Peyer's patch (tissue), 4 donors: ENCODE measurements at regions not wholly inside any gene's neighbourhood (a gene's known extent, or its start where the extent isn't known, plus 50 kb on each side); places are given as distances from the start of the nearest gene placed in this dataset.

Experiments
- DNase-seq, 3 donors: peaks; one replicate each; pipeline ENCODE4 v3.0.0-alpha.2; 2017 to 2019
- H3K27ac ChIP-seq, 4 donors: fragments of 200-600 bp; sonication (generic); one replicate each; pipeline ENCODE4 v1.5.1; 2016 to 2019
- H3K27me3 ChIP-seq, 2 donors: fragments of 200-600 bp; sonication (generic); one replicate each; pipeline ENCODE4 v1.5.1; 2019
- H3K36me3 ChIP-seq, 3 donors: fragments of 200-600 bp; sonication (generic); one replicate each; pipeline ENCODE4 v1.5.1; 2016 to 2019
- H3K4me1 ChIP-seq, 4 donors: fragments of 200-600 bp; sonication (generic); one replicate each; pipeline ENCODE4 v1.5.1; 2016 to 2019
- H3K4me3 ChIP-seq, 4 donors: fragments of 200-600 bp; sonication (generic); 1 replicate in 3 of 4; 2 replicates in 1 of 4; pipeline ENCODE4 v1.5.1; 2016 to 2019; ENCODE audit warnings: mild to moderate bottlenecking in 1 of 4
- H3K9me3 ChIP-seq, 4 donors: fragments of 200-600 bp; sonication (generic); one replicate each; pipeline ENCODE4 v1.5.1; 2016 to 2019; ENCODE audit warnings: mild to moderate bottlenecking in 1 of 4
- POLR2A ChIP-seq, 2 donors: fragments of 450-650 bp; IDR thresholded peaks; one replicate each; pipeline ENCODE4 v1.5.1; 2017; ENCODE audit warnings: antibody characterized with exemption in 2 of 2, mild to moderate bottlenecking in 2 of 2, moderate library complexity in 2 of 2
- TF ChIP-seq, protein P1 (sequence below), 6 experiments: fragments of 450-650 bp in 4 of 6; fragments of 200-600 bp in 2 of 6; sonication (generic) in 1 of 6; IDR thresholded peaks; one replicate each; pipeline ENCODE4 v1.5.1; 2017 to 2019; ENCODE audit warnings: antibody characterized with exemption in 6 of 6, mild to moderate bottlenecking in 3 of 6, moderate library complexity in 1 of 6

DNA sequence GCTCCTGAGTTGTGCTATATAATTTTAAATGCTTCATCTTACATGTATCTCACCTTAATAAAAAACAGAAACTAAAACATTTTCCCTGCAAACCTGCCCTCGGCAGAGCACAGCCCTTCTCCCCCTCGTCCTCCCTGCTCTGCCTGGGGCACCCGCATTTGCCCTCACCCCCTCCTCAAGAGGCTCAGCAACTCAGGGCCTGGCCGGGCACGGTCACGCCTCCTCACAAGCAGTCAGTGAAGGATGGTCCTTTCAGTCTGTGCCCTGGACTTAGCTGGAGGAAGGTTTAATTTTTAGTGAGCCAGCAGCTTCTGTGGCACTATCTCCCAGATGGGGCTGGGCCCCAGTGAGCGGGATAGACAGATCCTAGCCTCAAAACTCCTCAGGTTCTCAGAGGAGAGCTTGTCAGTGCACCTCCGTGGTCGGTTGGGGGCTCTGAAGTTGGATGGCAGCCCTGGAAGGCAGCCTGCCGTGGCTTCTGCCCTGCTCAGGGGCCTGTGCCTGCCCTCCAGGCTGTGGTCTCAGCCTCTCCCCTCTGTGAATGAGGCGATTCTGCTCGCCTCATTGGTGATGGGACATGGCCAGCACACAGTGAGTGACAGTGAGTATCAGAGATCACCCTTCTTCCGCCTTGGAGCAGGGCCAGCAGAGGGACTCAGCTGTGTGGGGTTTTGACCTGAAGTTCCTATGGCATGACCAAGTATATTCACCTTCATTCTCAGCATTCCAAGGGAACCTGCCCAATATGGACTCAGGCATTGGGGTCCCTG lies 56.3 kb upstream of the AFF3 start:
- no peak for DNase-seq
- Histone ChIP-seq H3K27ac (peak overlapping the region; percentile 31 to 70 (median 49)), H3K9me3 (no peaks in the 10 kb centered on the region), H3K27me3 (no peaks in the 10 kb centered on the region), H3K36me3 (no peaks in the 10 kb centered on the region), H3K4me3 (no peak overlapping the region), H3K4me1 (peaks cover 0 to 21% (median 0%) of the 10 kb centered on the region in 4 donors)
- no peak for TF ChIP-seq POLR2A (IDR thresholded peaks at IDR 0.05)
- TF ChIP-seq, protein P1, sequence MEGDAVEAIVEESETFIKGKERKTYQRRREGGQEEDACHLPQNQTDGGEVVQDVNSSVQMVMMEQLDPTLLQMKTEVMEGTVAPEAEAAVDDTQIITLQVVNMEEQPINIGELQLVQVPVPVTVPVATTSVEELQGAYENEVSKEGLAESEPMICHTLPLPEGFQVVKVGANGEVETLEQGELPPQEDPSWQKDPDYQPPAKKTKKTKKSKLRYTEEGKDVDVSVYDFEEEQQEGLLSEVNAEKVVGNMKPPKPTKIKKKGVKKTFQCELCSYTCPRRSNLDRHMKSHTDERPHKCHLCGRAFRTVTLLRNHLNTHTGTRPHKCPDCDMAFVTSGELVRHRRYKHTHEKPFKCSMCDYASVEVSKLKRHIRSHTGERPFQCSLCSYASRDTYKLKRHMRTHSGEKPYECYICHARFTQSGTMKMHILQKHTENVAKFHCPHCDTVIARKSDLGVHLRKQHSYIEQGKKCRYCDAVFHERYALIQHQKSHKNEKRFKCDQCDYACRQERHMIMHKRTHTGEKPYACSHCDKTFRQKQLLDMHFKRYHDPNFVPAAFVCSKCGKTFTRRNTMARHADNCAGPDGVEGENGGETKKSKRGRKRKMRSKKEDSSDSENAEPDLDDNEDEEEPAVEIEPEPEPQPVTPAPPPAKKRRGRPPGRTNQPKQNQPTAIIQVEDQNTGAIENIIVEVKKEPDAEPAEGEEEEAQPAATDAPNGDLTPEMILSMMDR (IDR thresholded peaks at IDR 0.05), result no peak

DNA sequence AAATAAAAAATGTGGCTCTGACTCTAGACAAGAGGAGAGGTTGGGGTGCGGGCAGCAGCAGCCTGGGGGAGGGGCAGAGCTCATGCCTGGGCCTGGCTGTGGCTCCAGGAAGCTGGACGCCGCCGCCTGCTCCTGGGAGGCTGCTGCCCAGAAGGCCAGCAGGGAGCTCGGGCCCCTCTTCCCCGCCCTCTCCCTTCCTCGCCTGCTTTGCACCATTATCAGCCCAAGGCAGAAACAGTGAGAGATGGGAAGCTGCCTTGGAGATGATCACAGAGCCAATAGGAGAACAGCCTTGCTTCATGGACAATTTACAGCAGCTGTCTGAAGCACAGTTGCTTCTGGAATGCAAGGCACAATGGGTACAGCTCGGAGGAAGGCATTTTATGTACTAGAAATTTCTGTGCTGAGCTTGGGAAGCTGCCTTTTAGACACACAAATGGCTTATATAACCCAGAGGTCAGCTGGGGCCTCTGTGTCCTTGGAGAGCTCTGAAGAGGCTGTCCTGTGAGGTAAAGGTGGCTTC lies 55.3 kb upstream of the AFF3 start:
- Histone ChIP-seq H3K27ac (peak overlapping the region; percentile 31 to 70 (median 49)), H3K4me3 (no peak overlapping the region), H3K27me3 (no peaks in the 10 kb centered on the region), H3K36me3 (no peaks in the 10 kb centered on the region), H3K4me1 (peaks cover 0 to 21% (median 0%) of the 10 kb centered on the region in 4 donors), H3K9me3 (no peaks in the 10 kb centered on the region)
- no peak for TF ChIP-seq POLR2A (IDR thresholded peaks at IDR 0.05)
- TF ChIP-seq, protein P1 (IDR thresholded peaks at IDR 0.05), result no peak
- DNase-seq, result peak in 2 of 3 donors; percentile 58 to 67

DNA sequence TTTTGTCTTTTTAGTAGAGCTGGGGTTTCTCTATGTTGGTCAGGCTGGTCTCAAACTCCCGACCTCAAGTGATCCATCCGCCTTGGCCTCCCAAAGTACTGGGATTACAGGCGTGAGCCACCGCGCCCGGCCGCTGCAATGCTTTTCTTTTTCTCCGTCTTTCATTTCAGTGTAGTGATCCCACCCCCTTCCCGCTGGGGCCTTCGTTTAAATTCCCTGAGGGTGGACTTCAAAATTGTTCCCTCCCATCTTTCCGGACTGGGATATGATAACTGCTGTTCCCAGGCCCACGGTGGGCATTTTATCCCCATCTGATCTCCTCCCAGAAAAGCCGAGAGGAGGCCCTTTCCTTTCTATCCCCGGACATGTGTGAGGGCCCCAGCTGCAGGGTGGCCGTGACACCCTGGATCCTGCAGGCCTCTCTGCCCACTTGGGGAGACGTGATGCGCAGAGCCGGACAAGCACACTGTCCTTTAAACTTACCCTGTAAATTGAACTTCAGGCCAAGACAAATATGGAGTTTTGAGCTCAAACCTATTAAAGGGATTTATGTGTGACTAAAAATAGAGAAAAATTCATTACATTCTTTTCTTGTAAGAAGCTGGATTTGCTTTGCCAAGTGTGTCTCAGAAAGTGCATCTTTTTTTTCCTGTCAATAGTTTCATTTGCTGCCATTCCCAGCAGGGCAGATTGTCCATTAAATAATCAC lies 54.5 kb upstream of the AFF3 start:
- Histone ChIP-seq H3K4me3 (no peak overlapping the region), H3K36me3 (no peaks in the 10 kb centered on the region), H3K27me3 (no peaks in the 10 kb centered on the region), H3K4me1 (peaks cover 0 to 21% (median 0%) of the 10 kb centered on the region in 4 donors), H3K9me3 (no peaks in the 10 kb centered on the region), H3K27ac (peak overlapping the region in 2 of 4 donors; percentile 16 to 70)
- DNase-seq, result no peak
- no peak for TF ChIP-seq POLR2A (IDR thresholded peaks at IDR 0.05)
- TF ChIP-seq, protein P1 (IDR thresholded peaks at IDR 0.05), result no peak

DNA sequence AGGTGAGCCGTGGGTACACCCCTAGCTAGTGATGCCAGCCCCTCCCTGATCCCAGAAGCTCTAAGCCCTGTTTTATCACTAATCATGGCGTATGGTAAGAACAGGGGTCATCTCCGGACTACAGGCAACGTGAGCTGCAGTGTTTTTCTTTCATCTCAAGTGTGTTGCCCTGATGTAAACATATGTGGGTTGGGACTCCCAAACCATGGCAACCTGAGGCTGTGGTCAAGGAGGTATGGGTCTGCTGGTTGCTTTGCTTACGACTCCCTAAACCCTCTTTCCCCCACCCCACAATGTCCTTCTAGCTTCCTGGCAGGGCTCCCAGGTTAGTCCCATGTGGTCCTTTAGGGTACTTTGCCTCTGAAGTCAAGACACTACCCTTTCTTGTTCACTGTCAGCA lies 53.6 kb upstream of the AFF3 start:
- Histone ChIP-seq H3K27ac (peak overlapping the region in 1 of 4 donors; percentile 70), H3K9me3 (no peaks in the 10 kb centered on the region), H3K4me1 (peaks cover 0 to 21% (median 0%) of the 10 kb centered on the region in 4 donors), H3K4me3 (no peak overlapping the region), H3K36me3 (no peaks in the 10 kb centered on the region), H3K27me3 (no peaks in the 10 kb centered on the region)
- TF ChIP-seq, protein P1 (IDR thresholded peaks at IDR 0.05), result no peak
- no peak for TF ChIP-seq POLR2A (IDR thresholded peaks at IDR 0.05)
- no peak for DNase-seq

DNA sequence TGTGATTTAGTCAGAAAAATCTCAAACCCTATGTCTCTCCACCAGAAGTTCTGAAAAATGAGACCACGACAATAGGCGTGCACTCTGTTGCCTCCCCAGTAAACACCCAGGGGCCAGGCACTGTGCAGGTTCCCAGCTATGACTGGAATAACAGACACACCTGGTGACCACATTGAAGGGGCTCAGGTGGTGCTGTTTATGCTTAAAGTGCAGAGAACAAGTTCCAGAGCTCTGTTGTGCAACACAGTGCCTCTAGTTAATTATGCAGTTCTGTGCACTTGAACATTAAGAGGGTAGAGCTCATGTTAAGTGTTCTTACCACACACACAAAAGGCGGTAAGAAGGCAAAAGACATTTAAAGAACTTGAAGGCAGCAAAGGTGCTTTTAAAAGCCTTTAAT lies 52.6 kb upstream of the AFF3 start:
- no peaks in the 10 kb centered on the region for H3K36me3 ChIP-seq
- no peak overlapping the region for H3K27ac ChIP-seq
- H3K4me3 ChIP-seq, result no peak overlapping the region
- no peaks in the 10 kb centered on the region for H3K27me3 ChIP-seq
- H3K4me1 ChIP-seq, result peaks cover 0 to 21% (median 0%) of the 10 kb centered on the region in 4 donors
- TF ChIP-seq POLR2A (IDR thresholded peaks at IDR 0.05), result no peak
- TF ChIP-seq, protein P1 (IDR thresholded peaks at IDR 0.05), result no peak
- no peaks in the 10 kb centered on the region for H3K9me3 ChIP-seq
- DNase-seq, result no peak
